LHCN-M2 (cell line): ENCODE measurements at regions not wholly inside any gene's neighbourhood (a gene's known extent, or its start where the extent isn't known, plus 50 kb on each side); places are given as distances from the start of the nearest gene placed in this dataset.

Experiments
- DNase-seq: peaks from one replicate; pipeline ENCODE4 v3.0.0-alpha.2; 2012; ENCODE audit warnings: low read depth

DNA sequence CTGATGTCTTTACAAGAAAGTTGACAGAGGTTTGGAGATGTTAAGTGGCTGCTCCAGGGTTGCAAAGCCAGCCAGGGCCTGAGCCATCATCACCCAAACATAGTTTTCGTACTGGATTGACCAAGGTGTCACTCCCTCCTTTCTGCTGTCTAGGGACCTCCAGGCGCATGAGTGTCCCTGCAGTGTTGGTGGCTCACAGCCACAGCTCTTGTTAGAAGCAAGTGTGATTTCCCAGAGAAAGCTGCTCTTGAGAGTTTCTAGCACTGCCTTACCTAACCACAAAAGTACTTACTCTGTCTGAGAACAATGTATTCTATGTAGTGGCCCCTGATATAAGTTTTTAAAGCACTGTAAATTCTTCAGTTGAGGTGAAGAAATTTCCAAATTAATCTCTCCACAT is 144.1 kb downstream of the SOX2 start:
- DNase-seq = no peak

DNA sequence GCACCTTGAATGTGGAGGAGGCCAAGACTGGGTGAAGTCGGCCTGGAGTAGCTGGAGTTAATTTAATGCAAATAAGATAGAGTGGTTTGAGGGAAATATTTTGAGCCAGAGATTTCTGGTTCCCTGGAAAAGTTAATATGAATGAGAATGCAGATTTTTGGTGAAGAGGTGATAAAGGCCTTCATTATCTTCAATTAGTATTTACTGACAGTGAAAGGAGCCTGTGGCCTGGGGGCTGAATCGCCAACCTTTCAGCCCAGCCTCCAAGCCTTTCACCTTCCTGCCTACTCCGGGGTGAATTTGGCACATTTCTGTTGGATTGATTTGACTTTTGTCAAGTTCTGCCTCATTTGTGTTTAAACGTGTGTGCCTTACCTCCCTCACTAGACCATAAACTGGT is 147.8 kb downstream of the SOX2 start:
- DNase-seq = no peak

DNA sequence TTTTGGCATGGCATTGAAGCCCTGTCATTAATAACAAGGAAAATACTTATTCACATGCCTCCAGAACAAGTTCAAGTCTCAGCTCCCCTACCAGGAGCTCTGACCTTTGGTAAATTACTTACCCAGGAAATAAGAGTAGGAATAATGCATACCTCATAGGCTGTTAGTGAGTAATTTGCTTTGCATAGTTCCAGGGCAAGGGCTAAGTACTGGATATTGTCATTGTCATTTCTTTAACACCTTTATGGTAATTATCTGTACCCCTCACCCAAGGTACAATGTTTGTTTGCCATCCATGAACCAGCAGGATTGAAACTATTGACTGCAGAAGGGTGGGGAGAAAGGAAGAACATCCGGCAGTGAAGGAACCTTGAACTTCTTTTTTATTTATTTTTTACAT is 148.5 kb downstream of the SOX2 start:
- no peak for DNase-seq

DNA sequence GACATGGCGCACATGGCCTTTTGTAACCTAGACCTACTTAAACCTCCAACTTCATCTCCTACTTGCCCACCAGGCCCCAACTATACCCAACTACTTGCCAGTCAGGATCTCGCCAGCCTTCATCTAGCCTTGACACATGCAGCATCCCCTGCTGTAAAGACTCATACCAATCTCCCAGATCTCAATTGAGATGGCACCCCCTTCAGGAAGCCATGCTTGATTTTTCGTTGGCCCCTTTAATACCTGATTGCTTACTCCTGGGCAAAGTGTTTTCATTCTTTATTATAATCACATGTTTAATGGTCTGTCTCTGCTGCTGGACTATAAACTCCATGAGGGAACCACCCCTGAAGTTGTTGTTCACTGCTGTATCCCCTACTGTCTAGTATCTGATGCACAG is 150.8 kb downstream of the SOX2 start:
- DNase-seq = no peak

DNA sequence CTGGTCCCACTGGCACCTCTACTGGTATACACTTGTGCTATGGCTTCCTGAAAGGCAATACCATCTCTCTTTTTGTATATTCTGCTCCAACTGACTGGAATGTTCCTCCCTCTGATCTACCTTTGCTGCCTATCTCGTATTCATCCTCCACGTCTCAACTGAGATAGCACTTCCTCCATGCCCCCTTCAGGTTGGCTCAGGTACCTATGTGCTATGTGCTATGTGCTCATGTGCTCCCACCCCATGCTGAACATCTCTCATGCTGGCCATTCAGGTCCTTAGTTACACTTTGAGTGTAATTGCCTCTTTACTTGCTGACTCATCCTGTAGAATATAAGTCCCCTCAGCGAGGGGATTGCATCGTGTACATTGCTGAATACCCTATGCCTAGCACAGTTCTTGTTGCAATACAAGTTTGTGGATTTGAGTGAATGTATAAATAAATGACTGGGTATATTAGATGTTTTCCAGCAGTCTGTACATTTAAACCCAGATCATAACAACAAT is 156.9 kb downstream of the SOX2 start:
- no peak for DNase-seq

DNA sequence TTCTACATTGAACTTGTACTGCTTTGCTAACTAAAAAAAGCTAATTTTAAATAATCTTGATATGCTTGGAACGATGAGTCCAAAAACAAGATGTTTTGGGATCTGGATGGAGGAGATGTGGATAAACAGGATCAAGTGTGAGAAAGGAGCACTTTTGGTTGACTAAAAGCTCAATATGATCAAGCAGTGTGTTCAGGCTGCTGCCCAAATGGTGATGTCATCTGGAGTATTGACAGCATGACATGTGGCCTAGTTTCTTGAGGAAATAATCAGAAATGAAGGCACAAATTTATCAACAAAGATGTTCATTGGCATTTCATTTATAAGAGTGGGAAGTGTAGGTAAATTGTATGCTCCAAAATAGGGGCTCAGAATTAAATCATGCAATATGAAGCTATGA is 161.2 kb downstream of the SOX2 start:
- no peak for DNase-seq

DNA sequence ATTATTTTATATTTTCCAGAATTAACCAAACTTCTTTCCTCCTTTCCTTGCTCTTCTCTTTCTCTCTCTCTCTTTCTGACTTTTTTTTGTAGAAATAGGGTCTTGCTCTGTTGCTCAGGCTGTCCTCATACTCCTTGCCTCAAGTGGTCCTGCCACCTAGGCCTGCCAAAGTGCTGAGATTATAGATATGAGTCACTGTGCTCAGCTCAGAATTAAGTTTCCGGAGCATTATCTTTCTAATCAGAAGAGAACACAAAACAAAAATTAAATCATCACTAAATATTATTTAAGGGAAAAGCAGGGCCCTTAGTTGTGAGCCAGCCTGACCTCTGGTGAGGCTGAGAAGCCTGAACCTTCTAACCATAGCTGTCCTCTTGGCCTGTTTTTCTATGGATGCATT is 168.2 kb downstream of the SOX2 start:
- DNase-seq = no peak

DNA sequence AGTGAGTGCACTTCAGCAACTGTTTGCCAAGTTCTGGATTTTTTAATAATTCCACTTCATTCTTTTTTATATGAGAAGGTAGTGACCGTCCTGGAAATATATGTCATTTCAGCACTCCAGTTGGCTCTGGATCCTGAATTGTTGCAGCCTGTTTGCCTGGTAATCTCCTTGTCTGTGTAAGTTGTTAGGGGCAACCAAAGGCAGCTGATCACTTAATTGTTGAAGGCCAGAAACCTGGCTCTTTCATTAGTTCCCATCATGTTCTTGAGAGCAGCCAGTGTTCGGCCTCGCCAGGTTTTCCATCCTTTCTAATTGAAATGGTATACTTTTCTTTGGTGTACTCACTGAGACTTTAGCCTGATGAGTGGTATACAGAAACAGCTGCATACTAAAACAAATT is 168.6 kb downstream of the SOX2 start:
- no peak for DNase-seq

DNA sequence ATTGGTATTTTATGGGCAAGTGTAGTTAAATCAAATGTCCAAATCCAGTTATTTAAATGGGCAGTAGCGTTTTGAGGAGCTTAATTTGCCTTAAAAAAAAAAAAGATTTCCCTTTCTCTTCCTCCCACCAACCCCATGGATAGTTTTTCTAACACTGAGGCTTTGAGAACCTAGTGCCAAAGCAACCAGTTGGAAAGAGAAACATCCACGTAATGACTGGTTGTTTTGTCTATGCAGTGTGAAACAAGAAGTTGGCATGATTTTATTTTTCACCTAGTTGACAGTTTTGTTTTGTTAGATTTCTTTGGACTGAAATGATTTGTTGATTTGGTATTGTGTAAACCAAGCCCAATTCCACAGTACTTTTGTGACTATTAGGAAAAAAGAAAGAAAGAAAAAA is 170.0 kb downstream of the SOX2 start:
- DNase-seq = no peak

DNA sequence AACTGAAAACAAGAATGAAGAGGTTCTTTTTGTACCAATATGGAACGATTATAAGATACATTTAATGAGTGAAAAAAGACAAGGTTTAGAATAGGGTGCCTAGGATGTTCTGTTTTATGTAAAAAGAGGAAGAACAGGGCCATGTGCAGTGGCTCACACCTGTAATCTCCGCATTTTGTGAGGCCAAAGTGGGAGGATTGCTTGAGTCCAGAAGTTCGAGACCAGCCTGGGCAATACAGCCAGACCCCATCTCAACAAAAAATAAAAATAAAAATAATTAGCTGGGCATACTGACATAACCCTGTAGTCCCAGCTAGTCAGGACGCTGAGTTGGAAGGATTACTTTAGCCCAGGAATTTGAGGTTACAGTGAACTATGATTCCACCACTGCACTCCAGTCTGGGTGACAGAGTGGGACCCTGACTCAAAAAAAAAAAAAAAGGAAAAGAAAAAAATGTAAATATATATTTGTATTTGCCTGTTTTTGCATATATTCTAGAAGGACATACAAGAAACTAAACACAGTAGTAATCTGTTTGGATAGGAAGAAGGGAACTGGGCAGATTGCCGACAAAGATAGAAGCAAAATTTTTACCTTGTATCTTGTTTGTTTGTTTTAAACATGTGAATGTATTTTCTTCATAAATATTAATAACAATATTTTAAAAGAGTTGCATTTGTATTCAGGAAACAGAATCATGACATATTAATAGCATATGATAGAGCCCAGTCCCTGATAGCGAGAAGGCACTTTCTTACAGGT is 174.3 kb downstream of the SOX2 start:
- no peak for DNase-seq

DNA sequence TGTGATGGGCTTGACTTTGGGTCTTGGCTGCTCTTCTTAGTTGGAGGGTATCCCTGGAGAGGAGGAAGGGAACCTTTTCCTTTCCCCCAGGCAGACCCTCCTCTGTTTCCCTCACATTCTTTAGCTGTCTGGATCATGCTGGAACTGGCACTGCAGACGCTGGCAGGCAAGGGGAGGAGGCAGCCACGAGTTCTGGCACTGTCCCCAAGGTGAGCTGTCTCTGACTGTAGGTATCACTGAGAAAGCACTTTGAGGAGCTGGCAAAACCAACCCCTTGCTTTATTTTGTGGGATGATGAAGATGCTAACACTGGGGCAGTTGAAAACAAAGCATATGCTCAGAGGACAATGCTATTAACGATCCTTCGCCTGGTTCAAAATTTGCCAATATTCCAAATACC is 175.0 kb downstream of the SOX2 start:
- DNase-seq = no peak

DNA sequence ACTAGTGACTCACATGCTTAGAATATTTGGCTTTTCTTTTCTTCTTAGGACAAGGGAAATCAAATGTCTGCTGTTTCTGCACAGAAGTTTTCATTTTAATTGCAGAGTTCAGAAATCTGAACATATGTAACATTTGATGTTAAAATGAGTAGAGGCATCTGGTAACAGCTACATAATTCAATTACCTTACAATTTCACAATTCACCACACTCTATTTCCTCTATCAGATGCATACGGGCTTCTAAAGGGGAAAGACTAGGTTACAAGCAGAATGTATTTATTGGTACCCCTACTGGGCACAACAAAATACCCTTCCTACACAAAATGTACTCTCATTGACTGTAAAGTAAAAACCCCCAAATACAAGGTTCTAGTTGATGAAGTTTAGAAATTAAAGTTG is 176.0 kb downstream of the SOX2 start:
- DNase-seq = no peak

DNA sequence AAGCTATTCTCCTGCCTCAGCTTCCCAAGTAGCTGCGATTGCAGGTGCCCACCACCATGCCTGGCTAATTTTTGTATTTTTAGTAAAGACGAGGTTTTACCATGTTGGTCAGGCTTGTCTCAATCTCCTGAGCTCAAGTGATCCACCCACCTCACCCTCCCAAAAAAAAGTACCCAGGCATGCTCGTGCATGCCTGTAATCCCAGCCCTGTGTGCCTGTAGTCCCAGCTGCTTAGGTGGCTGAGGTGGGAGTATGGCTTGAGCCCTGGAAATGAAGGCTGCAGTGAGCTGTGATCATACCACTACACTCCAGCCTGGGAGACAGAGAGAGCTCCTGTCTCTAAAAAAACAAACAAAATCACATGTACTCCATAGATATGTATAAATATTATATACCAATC is 176.5 kb downstream of the SOX2 start:
- DNase-seq = no peak

DNA sequence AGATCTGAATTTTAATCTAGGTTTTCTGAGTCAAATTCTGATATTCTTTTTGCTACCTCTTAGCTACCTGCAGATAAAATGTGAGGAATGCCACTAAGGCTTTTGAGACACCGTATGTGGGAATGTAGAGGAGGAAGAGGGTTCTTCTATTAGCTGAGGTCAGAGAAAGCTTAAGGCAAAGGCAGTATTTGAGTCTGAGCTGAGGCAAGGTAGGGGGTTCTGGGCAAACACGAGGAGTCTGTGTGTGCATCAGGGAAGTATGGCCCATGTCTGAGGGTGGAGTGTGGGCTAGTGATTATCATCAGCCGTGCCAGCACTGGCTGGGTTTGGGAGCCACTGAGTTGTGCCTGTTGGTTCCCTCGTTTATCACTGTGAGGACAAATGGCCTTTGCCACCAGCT is 181.1 kb downstream of the SOX2 start:
- no peak for DNase-seq

DNA sequence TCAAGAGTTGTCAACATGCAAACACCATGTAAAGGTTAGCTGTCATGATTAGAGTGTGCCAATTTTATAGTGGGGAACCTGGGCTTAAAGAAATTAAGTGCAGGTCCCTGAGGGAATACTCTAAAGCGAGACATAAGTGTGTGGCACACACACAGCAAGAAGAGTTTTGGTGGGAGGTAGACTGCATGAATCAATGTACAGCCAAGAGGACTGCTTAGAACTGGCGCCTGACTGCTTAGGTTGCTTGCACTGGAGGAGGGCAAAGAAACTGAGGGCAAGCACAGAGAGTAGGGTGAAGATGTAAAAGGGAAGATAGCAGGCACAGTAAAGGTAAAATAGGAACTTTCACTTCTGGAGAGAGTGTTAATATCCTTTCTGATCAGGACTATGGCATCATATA is 184.9 kb downstream of the SOX2 start:
- no peak for DNase-seq

DNA sequence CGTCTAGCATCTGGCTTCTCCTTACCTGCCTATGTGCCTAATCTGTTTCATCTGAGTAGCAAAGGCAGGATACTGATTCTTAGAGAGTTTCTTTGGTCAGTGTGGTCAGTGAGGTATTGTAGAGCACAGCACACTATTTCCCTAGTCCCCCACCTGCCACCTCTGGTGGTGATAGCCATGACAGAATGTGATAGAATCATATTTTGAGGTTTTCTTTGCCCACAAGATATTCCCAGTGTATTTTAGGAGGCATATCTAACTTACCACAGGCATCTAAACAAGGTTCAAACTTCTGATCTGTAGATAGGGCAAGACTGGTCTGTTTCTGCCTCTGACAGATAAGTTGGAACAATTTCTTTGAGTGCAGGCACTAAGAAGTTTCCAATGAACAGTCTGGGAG is 188.0 kb downstream of the SOX2 start:
- no peak for DNase-seq

DNA sequence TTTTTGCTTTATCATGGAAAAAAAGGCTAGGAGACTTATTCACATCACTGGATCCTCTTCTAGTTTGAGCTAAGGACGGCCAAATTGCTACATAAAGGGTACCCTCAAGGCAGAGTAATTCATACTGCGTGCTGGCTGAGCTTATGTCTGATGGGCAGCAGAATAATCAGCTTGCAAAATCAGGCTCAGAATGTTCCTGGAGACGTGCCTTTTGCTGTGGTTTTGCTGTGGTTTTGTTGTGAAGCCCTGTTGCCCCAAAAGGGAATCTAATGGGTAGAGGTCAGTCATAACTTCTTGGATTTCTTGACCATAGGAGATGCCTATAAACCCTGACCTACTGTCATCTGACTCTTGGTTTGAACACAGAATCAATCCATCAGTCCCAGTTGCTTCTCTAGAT is 189.9 kb downstream of the SOX2 start:
- no peak for DNase-seq

DNA sequence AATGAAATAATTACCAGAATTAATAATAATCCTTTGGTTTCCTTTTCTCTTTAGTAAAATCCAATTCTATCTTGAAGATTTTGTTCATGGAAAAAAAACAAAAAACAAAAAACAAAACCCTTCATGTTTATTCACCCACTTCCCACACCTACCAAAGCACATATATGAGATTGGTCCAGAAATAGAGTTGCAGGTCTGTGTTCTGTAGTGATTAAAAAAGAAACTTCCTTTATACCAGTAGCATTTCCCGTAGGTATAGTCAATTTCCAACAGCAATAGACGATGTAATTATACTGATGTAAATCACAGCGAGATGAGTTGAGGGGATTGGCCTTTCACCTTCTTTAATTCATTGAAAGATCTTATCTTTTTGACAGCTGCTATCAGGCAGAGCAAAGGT is 194.6 kb downstream of the SOX2 start:
- no peak for DNase-seq

DNA sequence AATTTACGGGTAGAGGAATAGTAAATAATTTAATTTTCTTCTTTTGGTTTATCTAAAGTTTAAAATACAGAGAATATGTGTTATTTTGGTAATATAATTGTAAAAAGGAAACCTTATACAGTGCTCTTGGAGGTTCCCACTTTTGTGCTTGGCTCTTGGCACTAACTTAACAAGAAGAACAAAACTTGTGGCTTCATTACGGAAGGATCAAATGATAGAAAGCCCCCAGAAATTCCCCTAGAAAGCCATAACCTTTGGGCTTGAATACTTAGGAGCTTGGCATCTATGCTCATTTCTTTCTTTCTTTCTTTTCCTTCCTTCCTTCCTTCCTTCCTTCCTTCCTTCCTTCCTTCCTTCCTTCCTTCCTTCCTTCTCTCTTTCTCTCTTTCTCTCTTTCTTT is 197.5 kb downstream of the SOX2 start:
- no peak for DNase-seq

DNA sequence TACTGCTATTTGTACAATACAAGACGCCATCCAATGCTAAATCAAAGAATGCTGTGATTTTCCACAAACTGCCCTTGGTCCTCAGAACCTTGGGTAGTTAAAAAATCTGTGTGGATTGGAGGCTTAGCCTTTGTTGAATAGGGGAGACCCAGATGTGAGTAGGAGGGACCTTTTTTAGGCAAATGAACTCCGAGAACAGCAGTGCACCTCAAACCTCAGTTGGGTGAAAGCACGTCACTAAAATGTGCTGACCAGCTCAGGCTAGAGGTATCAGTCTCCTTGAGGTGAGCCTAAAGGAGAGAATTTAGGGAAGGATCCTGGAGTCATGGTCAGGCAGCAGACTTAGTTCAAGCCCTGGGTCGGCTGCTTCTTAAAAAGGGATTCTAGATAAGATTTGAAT is 200.7 kb downstream of the SOX2 start:
- no peak for DNase-seq

DNA sequence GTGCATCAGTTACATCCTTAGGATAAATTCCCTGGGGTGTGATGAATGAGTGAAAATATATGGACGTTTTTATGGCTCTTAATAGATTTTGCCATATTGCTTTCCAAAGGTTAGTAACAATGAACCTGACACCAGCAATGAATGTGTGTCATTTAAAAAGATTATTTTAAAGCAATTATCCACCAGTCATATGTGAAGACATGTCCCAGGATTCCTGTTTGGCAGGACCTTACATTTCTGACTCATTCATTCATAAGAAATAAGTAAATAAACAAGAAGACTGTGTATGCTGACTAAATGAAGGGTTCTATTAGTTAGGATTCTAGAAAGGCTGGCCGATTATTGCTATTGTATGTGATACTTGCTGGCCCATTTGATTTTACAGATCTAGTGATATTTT is 201.5 kb downstream of the SOX2 start:
- no peak for DNase-seq

DNA sequence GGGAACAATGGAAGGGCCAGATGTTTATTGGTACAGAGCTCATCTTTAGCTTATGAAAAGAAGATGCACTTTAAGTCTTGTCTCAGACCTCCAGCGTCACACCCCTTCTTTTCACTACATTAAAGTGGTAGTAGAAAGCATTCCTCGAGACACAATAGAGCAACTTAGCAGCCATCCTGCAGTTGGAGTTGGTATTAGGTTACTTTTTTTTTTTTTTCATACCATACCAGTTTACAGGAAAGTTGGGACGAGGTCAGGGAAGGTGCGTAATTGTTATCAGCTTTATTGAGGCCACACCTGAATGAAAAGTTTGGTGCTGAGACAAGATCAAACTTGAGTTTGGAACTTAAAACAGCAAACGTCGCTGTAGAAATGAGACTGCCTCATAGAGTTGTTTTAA is 203.8 kb downstream of the SOX2 start:
- DNase-seq = no peak

DNA sequence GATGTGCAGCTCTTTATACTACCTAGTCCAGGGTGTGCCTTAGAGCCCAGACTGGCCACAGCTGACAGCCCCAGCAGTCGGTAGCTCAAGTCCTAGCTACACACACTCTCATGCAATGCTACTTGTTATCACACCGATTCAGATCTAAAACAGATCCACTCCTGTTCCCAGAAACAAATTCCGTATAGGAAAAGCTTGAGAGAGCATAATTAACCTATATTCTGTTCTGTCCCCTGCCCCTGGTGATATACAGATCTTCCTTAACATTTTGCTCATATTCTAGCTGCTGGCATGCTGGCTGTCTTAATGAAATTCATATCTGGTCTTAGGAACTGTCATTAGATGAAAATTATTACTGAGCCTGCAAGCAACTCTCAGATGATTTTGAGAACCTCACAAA is 204.3 kb downstream of the SOX2 start:
- DNase-seq = no peak

DNA sequence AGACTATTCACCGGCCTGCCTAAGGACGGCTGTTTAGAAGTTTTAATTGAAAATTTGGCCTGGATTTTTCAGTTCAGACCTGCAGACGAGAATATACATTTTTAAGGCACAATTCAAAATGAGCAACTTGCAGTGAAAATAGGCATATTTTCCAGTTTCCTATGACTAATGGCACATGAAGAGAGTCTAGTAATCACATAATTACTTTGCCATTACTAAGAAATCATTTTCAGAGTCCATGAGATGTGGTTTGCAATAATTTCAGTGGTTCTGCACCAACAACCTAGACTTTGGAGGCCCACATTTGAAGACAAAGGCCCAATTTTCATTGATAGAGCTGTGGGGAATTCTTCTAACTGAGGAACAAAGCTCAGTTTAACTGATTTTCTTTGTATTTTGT is 205.3 kb downstream of the SOX2 start:
- no peak for DNase-seq
